Vagina (tissue), 2 donors: ENCODE measurements at regions not wholly inside any gene's neighbourhood (a gene's known extent, or its start where the extent isn't known, plus 50 kb on each side); places are given as distances from the start of the nearest gene placed in this dataset.

ENCODE experiments used
- DNase-seq, 2 donors: peaks; one replicate each; pipeline ENCODE4 v3.0.0-alpha.2; 2017; ENCODE audit errors: extremely low spot score in 2 of 2
- H3K27ac ChIP-seq: fragments of 200-600 bp; sonication (generic); one replicate; pipeline ENCODE4 v1.5.1; 2019
- H3K27me3 ChIP-seq: fragments of 200-600 bp; sonication (generic); one replicate; pipeline ENCODE4 v1.5.1; 2019
- H3K36me3 ChIP-seq, 2 donors: fragments of 200-600 bp; sonication (generic); one replicate each; pipeline ENCODE4 v1.5.1; 2017 to 2019
- H3K4me1 ChIP-seq: fragments of 200-600 bp; sonication (generic); one replicate; pipeline ENCODE4 v1.5.1; 2019
- H3K4me3 ChIP-seq, 2 donors: fragments of 200-600 bp; sonication (generic); 1 replicate in 1 of 2; 2 replicates in 1 of 2; pipeline ENCODE4 v1.5.1; 2016 to 2019
- H3K9me3 ChIP-seq: fragments of 200-600 bp; sonication (generic); one replicate; pipeline ENCODE4 v1.5.1; 2019
- POLR2A ChIP-seq, 2 donors: fragments of 450-650 bp; IDR thresholded peaks; one replicate each; pipeline ENCODE4 v1.6.1; 2017; ENCODE audit warnings: antibody characterized with exemption in 2 of 2, mild to moderate bottlenecking in 2 of 2, moderate library complexity in 2 of 2
- POLR2AphosphoS5 ChIP-seq, 2 donors: sonication (generic); formaldehyde crosslinking; IDR thresholded peaks; one replicate each; pipeline ENCODE4 v1.9.0; 2017; ENCODE audit warnings: antibody characterized with exemption in 2 of 2, mild to moderate bottlenecking in 2 of 2, low read depth in 1 of 2; ENCODE audit not compliant: insufficient read depth in 1 of 2
- intact Hi-C: fragments of 100-400 bp; cut with DNase I; formaldehyde crosslinking; loops from one replicate; pipeline ENCODE4 v1.15.1; 2023
- TF ChIP-seq, protein P1 (sequence below), 3 experiments: fragments of 450-650 bp in 2 of 3; fragments of 200-600 bp in 1 of 3; sonication (generic) in 1 of 3; IDR thresholded peaks; one replicate each; pipeline ENCODE4 v1.5.1; 2017 to 2019; ENCODE audit warnings: antibody characterized with exemption in 3 of 3, mild to moderate bottlenecking in 2 of 3, moderate library complexity in 2 of 3

GRCh38 chr20:40848526-40848925 lies 159.5 kb upstream of the MAFB start:
- TF ChIP-seq, protein P1, sequence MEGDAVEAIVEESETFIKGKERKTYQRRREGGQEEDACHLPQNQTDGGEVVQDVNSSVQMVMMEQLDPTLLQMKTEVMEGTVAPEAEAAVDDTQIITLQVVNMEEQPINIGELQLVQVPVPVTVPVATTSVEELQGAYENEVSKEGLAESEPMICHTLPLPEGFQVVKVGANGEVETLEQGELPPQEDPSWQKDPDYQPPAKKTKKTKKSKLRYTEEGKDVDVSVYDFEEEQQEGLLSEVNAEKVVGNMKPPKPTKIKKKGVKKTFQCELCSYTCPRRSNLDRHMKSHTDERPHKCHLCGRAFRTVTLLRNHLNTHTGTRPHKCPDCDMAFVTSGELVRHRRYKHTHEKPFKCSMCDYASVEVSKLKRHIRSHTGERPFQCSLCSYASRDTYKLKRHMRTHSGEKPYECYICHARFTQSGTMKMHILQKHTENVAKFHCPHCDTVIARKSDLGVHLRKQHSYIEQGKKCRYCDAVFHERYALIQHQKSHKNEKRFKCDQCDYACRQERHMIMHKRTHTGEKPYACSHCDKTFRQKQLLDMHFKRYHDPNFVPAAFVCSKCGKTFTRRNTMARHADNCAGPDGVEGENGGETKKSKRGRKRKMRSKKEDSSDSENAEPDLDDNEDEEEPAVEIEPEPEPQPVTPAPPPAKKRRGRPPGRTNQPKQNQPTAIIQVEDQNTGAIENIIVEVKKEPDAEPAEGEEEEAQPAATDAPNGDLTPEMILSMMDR (IDR thresholded peaks at IDR 0.05) = no peak
- TF ChIP-seq POLR2A (IDR thresholded peaks at IDR 0.05) = no peak
- TF ChIP-seq POLR2AphosphoS5 (IDR thresholded peaks at IDR 0.05; ENCODE audit: insufficient read depth in 1 of 2, low read depth in 1 of 2) = no peak
- intact Hi-C loops = no loop called here
- Histone ChIP-seq H3K9me3 (no peaks in the 10 kb centered on the region), H3K27me3 (no peaks in the 10 kb centered on the region), H3K4me1 (no peaks in the 10 kb centered on the region), H3K36me3 (no peaks in the 10 kb centered on the region), H3K27ac (no peak overlapping the region), H3K4me3 (no peak overlapping the region)
- no peak for DNase-seq

DNA sequence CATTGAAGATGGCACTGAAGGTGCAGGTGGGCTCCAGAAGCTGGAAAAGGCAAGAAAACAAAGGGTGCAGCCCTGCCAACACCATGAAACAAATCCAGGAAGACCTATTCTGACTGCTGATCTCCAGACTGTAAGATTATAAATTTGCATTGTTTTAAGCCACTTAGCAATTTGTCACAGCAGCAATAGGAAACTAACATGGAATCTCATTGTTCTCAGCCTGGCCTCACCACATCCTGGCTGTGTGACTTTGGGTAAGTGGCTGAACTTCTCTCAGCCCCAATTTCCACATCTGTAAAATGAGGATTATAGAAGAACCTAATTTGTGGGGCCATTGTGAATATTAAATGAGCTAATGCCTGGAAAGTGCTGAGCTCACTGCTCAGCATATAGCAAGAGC lies 160.4 kb upstream of the MAFB start:
- no peak for TF ChIP-seq POLR2A (IDR thresholded peaks at IDR 0.05)
- TF ChIP-seq, protein P1 (IDR thresholded peaks at IDR 0.05) = no peak
- TF ChIP-seq POLR2AphosphoS5 (IDR thresholded peaks at IDR 0.05; ENCODE audit: insufficient read depth in 1 of 2, low read depth in 1 of 2) = no peak
- no peaks in the 10 kb centered on the region for H3K27me3 ChIP-seq
- no peak for DNase-seq
- no peaks in the 10 kb centered on the region for H3K36me3 ChIP-seq
- intact Hi-C loops = no loop called here
- no peak overlapping the region for H3K27ac ChIP-seq
- no peaks in the 10 kb centered on the region for H3K9me3 ChIP-seq
- no peak overlapping the region for H3K4me3 ChIP-seq
- no peaks in the 10 kb centered on the region for H3K4me1 ChIP-seq

DNA sequence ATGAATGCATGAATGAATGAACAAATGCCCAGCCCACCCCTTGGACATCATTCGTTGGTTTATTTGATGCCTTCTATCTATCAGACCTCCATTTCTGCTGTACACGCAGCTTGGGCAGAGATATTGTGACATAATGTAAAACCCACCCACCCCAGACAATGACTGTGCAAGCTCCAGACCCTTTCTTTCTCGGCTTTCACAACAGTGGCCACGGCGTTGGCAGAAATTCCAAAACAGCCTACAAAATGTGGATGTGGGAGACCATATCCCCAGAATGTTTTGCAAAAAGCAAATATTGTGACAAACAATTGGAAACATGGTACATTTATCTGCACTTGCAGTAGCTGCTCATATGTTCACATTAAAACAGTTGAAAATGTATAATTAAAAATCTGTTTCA lies 162.0 kb upstream of the MAFB start:
- Histone ChIP-seq H3K4me1 (no peaks in the 10 kb centered on the region), H3K27me3 (no peaks in the 10 kb centered on the region), H3K9me3 (no peaks in the 10 kb centered on the region), H3K36me3 (no peaks in the 10 kb centered on the region), H3K27ac (no peak overlapping the region), H3K4me3 (no peak overlapping the region)
- TF ChIP-seq, protein P1 (IDR thresholded peaks at IDR 0.05) = no peak
- no peak for TF ChIP-seq POLR2A (IDR thresholded peaks at IDR 0.05)
- no peak for TF ChIP-seq POLR2AphosphoS5 (IDR thresholded peaks at IDR 0.05; ENCODE audit: insufficient read depth in 1 of 2, low read depth in 1 of 2)
- intact Hi-C loops = no loop called here
- no peak for DNase-seq

- TF ChIP-seq POLR2A (IDR thresholded peaks at IDR 0.05) = no peak
- TF ChIP-seq POLR2AphosphoS5 (IDR thresholded peaks at IDR 0.05; ENCODE audit: insufficient read depth in 1 of 2, low read depth in 1 of 2) = no peak
- TF ChIP-seq, protein P1 (IDR thresholded peaks at IDR 0.05) = no peak
- no peak for DNase-seq
- intact Hi-C loops = no loop called here
- no peak overlapping the region for H3K27ac ChIP-seq
- H3K4me1 ChIP-seq = no peaks in the 10 kb centered on the region
- H3K27me3 ChIP-seq = no peaks in the 10 kb centered on the region
- H3K9me3 ChIP-seq = no peaks in the 10 kb centered on the region
- H3K4me3 ChIP-seq = no peak overlapping the region
- no peaks in the 10 kb centered on the region for H3K36me3 ChIP-seq
These were observed 166.2 kb upstream of the MAFB start for GRCh38 chr20:40855269-40855668.

DNA sequence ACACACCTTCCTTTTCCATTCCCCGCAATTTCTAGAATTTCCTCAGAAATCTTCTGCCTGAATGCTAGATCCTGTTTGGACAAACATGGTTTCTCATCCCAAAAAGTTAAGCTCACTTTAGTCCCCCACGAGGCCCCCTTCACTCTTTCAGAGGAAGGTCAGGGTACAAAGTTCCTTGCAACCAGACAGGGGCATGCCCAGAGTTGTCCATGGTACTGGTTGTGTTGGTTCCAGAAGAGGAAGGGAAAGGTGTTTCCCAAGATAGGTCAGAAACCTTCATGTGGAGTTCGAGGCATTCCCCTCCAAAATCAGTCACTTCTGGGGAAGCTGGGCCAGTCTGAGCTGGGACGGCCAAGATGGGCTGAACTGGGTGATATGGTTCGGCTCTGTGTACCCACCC lies 167.6 kb upstream of the MAFB start:
- no peaks in the 10 kb centered on the region for H3K27me3 ChIP-seq
- DNase-seq = no peak
- H3K4me3 ChIP-seq = no peak overlapping the region
- no peak for TF ChIP-seq POLR2A (IDR thresholded peaks at IDR 0.05)
- TF ChIP-seq, protein P1 (IDR thresholded peaks at IDR 0.05) = no peak
- TF ChIP-seq POLR2AphosphoS5 (IDR thresholded peaks at IDR 0.05; ENCODE audit: insufficient read depth in 1 of 2, low read depth in 1 of 2) = no peak
- H3K27ac ChIP-seq = no peak overlapping the region
- H3K36me3 ChIP-seq = no peaks in the 10 kb centered on the region
- H3K9me3 ChIP-seq = no peaks in the 10 kb centered on the region
- intact Hi-C loops = no loop called here
- H3K4me1 ChIP-seq = no peaks in the 10 kb centered on the region
